ENCODE measurements at regions not wholly inside any gene's neighbourhood (a gene's known extent, or its start where the extent isn't known, plus 50 kb on each side); places are given as distances from the start of the nearest gene placed in this dataset.

GRCh38 chrY:7731651-7732050 lies 820.1 kb upstream of the AMELY start:
- Histone ChIP-seq H3K4me3 (ENCODE audit: insufficient read depth in 1 of 2, low read depth in 1 of 2, low read length in 2 of 2) (no peak overlapping the region), H2BK12ac (ENCODE audit: low read length in 2 of 2) (no peak overlapping the region), H3K4ac (ENCODE audit: low read depth in 1 of 2, low read length in 2 of 2) (no peak overlapping the region), H2AK5ac (ENCODE audit: low read length, severe bottlenecking) (no peak overlapping the region), H3K18ac (ENCODE audit: low read depth in 1 of 2, low read length in 2 of 2) (no peak overlapping the region), H3K36me3 (ENCODE audit: control insufficient read depth in 1 of 2, insufficient read depth in 2 of 2, low read depth in 1 of 2, low read length in 2 of 2) (no peaks in the 10 kb centered on the region), H3K14ac (ENCODE audit: low read length in 2 of 2) (no peak overlapping the region), H3K9me3 (ENCODE audit: control insufficient read depth, low read length) (no peaks in the 10 kb centered on the region), H3K23ac (ENCODE audit: low read length in 2 of 2) (no peak overlapping the region), H2AFZ (ENCODE audit: low read depth, low read length) (no peak overlapping the region), H3K27me3 (ENCODE audit: control insufficient read depth in 1 of 2, insufficient read depth in 1 of 2, low read length in 2 of 2) (no peaks in the 10 kb centered on the region), H4K91ac (ENCODE audit: low read length) (no peak overlapping the region), H2BK120ac (ENCODE audit: low read depth, low read length) (no peak overlapping the region), H4K8ac (ENCODE audit: low read length) (no peak overlapping the region), H3K4me1 (ENCODE audit: control insufficient read depth, insufficient read depth, low read depth, low read length) (no peaks in the 10 kb centered on the region), H2BK15ac (ENCODE audit: low read depth, poor library complexity, severe bottlenecking) (no peak overlapping the region), H3K4me2 (ENCODE audit: low read length, poor library complexity, severe bottlenecking) (no peak overlapping the region), H3K27ac (ENCODE audit: low read length, poor library complexity, severe bottlenecking) (no peak overlapping the region), H3K9ac (ENCODE audit: low read length) (no peak overlapping the region), H3K79me1 (replicated peaks; ENCODE audit: low read length, poor library complexity, severe bottlenecking) (no peaks in the 10 kb centered on the region), H2BK5ac (ENCODE audit: low read depth, low read length, poor library complexity, severe bottlenecking) (no peak overlapping the region)
- WGBS, result 90% methylated on average over 1 of the region's 1 CpG
- no peak for DNase-seq

- no peak overlapping the region for H2BK120ac ChIP-seq (ENCODE audit: low read depth, low read length)
- no peak overlapping the region for H2BK15ac ChIP-seq (ENCODE audit: low read depth, poor library complexity, severe bottlenecking)
- WGBS, result no CpG with 5 or more reads among the region's 2 CpGs
- H2BK12ac ChIP-seq (ENCODE audit: low read length in 2 of 2), result no peak overlapping the region
- H4K8ac ChIP-seq (ENCODE audit: low read length), result no peak overlapping the region
- H2AK5ac ChIP-seq (ENCODE audit: low read length, severe bottlenecking), result no peak overlapping the region
- no peak overlapping the region for H3K18ac ChIP-seq (ENCODE audit: low read depth in 1 of 2, low read length in 2 of 2)
- H2BK5ac ChIP-seq (ENCODE audit: low read depth, low read length, poor library complexity, severe bottlenecking), result no peak overlapping the region
- no peaks in the 10 kb centered on the region for H3K9me3 ChIP-seq (ENCODE audit: control insufficient read depth, low read length)
- no peak overlapping the region for H3K4me2 ChIP-seq (ENCODE audit: low read length, poor library complexity, severe bottlenecking)
- H3K4me1 ChIP-seq (ENCODE audit: control insufficient read depth, insufficient read depth, low read depth, low read length), result no peaks in the 10 kb centered on the region
- no peak overlapping the region for H2AFZ ChIP-seq (ENCODE audit: low read depth, low read length)
- no peak overlapping the region for H4K91ac ChIP-seq (ENCODE audit: low read length)
- H3K79me1 ChIP-seq (replicated peaks; ENCODE audit: low read length, poor library complexity, severe bottlenecking), result no peaks in the 10 kb centered on the region
- H3K36me3 ChIP-seq (ENCODE audit: control insufficient read depth in 1 of 2, insufficient read depth in 2 of 2, low read depth in 1 of 2, low read length in 2 of 2), result no peaks in the 10 kb centered on the region
- H3K27ac ChIP-seq (ENCODE audit: low read length, poor library complexity, severe bottlenecking), result no peak overlapping the region
- no peak overlapping the region for H3K23ac ChIP-seq (ENCODE audit: low read length in 2 of 2)
- H3K4ac ChIP-seq (ENCODE audit: low read depth in 1 of 2, low read length in 2 of 2), result no peak overlapping the region
- no peak for DNase-seq
- H3K9ac ChIP-seq (ENCODE audit: low read length), result no peak overlapping the region
- no peak overlapping the region for H3K14ac ChIP-seq (ENCODE audit: low read length in 2 of 2)
- no peaks in the 10 kb centered on the region for H3K27me3 ChIP-seq (ENCODE audit: control insufficient read depth in 1 of 2, insufficient read depth in 1 of 2, low read length in 2 of 2)
- no peak overlapping the region for H3K4me3 ChIP-seq (ENCODE audit: insufficient read depth in 1 of 2, low read depth in 1 of 2, low read length in 2 of 2)
These were observed 819.1 kb upstream of the AMELY start for GRCh38 chrY:7730664-7731063.

GRCh38 chrY:7730071-7730470 lies 818.5 kb upstream of the AMELY start:
- Histone ChIP-seq H2AK5ac (ENCODE audit: low read length, severe bottlenecking) (no peak overlapping the region), H3K14ac (ENCODE audit: low read length in 2 of 2) (no peak overlapping the region), H2BK12ac (ENCODE audit: low read length in 2 of 2) (peak overlapping the region in 1 of 2 experiments; percentile 59), H3K4ac (ENCODE audit: low read depth in 1 of 2, low read length in 2 of 2) (no peak overlapping the region), H2BK120ac (ENCODE audit: low read depth, low read length) (no peak overlapping the region), H2AFZ (ENCODE audit: low read depth, low read length) (no peak overlapping the region), H3K36me3 (ENCODE audit: control insufficient read depth in 1 of 2, insufficient read depth in 2 of 2, low read depth in 1 of 2, low read length in 2 of 2) (no peaks in the 10 kb centered on the region), H3K27me3 (ENCODE audit: control insufficient read depth in 1 of 2, insufficient read depth in 1 of 2, low read length in 2 of 2) (no peaks in the 10 kb centered on the region), H3K79me1 (replicated peaks; ENCODE audit: low read length, poor library complexity, severe bottlenecking) (no peaks in the 10 kb centered on the region), H4K91ac (ENCODE audit: low read length) (no peak overlapping the region), H2BK15ac (ENCODE audit: low read depth, poor library complexity, severe bottlenecking) (no peak overlapping the region), H3K18ac (ENCODE audit: low read depth in 1 of 2, low read length in 2 of 2) (no peak overlapping the region), H4K8ac (ENCODE audit: low read length) (no peak overlapping the region), H3K23ac (ENCODE audit: low read length in 2 of 2) (no peak overlapping the region), H3K4me1 (ENCODE audit: control insufficient read depth, insufficient read depth, low read depth, low read length) (no peaks in the 10 kb centered on the region), H3K4me2 (ENCODE audit: low read length, poor library complexity, severe bottlenecking) (no peak overlapping the region), H3K9me3 (ENCODE audit: control insufficient read depth, low read length) (no peaks in the 10 kb centered on the region), H3K9ac (ENCODE audit: low read length) (no peak overlapping the region), H2BK5ac (ENCODE audit: low read depth, low read length, poor library complexity, severe bottlenecking) (no peak overlapping the region), H3K4me3 (ENCODE audit: insufficient read depth in 1 of 2, low read depth in 1 of 2, low read length in 2 of 2) (no peak overlapping the region), H3K27ac (ENCODE audit: low read length, poor library complexity, severe bottlenecking) (no peak overlapping the region)
- DNase-seq, result no peak
- no CpG with 5 or more reads among the region's 2 CpGs for WGBS

- Histone ChIP-seq H3K36me3 (ENCODE audit: control insufficient read depth in 1 of 2, insufficient read depth in 2 of 2, low read depth in 1 of 2, low read length in 2 of 2) (no peaks in the 10 kb centered on the region), H3K14ac (ENCODE audit: low read length in 2 of 2) (no peak overlapping the region), H3K27me3 (ENCODE audit: control insufficient read depth in 1 of 2, insufficient read depth in 1 of 2, low read length in 2 of 2) (no peaks in the 10 kb centered on the region), H3K4me1 (ENCODE audit: control insufficient read depth, insufficient read depth, low read depth, low read length) (no peaks in the 10 kb centered on the region), H3K23ac (ENCODE audit: low read length in 2 of 2) (no peak overlapping the region), H2BK15ac (ENCODE audit: low read depth, poor library complexity, severe bottlenecking) (no peak overlapping the region), H3K4me2 (ENCODE audit: low read length, poor library complexity, severe bottlenecking) (no peak overlapping the region), H2BK120ac (ENCODE audit: low read depth, low read length) (no peak overlapping the region), H3K79me1 (replicated peaks; ENCODE audit: low read length, poor library complexity, severe bottlenecking) (no peaks in the 10 kb centered on the region), H2AK5ac (ENCODE audit: low read length, severe bottlenecking) (no peak overlapping the region), H4K91ac (ENCODE audit: low read length) (peak overlapping the region; percentile 39), H2AFZ (ENCODE audit: low read depth, low read length) (no peak overlapping the region), H3K27ac (ENCODE audit: low read length, poor library complexity, severe bottlenecking) (no peak overlapping the region), H2BK12ac (ENCODE audit: low read length in 2 of 2) (peak overlapping the region in 1 of 2 experiments; percentile 23), H3K18ac (ENCODE audit: low read depth in 1 of 2, low read length in 2 of 2) (peak overlapping the region; percentile 43 to 52), H3K9ac (ENCODE audit: low read length) (no peak overlapping the region), H3K4ac (ENCODE audit: low read depth in 1 of 2, low read length in 2 of 2) (no peak overlapping the region), H2BK5ac (ENCODE audit: low read depth, low read length, poor library complexity, severe bottlenecking) (no peak overlapping the region), H3K9me3 (ENCODE audit: control insufficient read depth, low read length) (no peaks in the 10 kb centered on the region), H3K4me3 (ENCODE audit: insufficient read depth in 1 of 2, low read depth in 1 of 2, low read length in 2 of 2) (no peak overlapping the region), H4K8ac (ENCODE audit: low read length) (no peak overlapping the region)
- 77% methylated on average over 8 of the region's 8 CpGs for WGBS
- peak; percentile 44 for DNase-seq
These were observed 817.9 kb upstream of the AMELY start for GRCh38 chrY:7729318-7730011.
